PC-9 (cell line): ENCODE measurements at regions not wholly inside any gene's neighbourhood (a gene's known extent, or its start where the extent isn't known, plus 50 kb on each side); places are given as distances from the start of the nearest gene placed in this dataset.

ENCODE experiments used
- BruUV-seq: library from RNA; stranded (reverse); fragments of 400-500 nt; replicated peaks from 2 replicates; lab custom pipeline; 2021; lab: Mats Ljungman, UMichigan
- CTCF ChIA-PET: fragments of 300-600 bp; sonication (Branson Sonifier 250); formaldehyde crosslinking; loops from one replicate; lab custom pipeline; 2022; ENCODE audit warnings: antibody characterized with exemption; lab: Charles Lee
- POLR2A ChIA-PET: fragments of 300-600 bp; sonication (Branson Sonifier 250); formaldehyde crosslinking; loops from one replicate; lab custom pipeline; 2022; ENCODE audit warnings: antibody characterized with exemption; ENCODE audit not compliant: unreplicated experiment; lab: Charles Lee
- DNase-seq, 2 experiments: peaks; one replicate each; pipeline versions ENCODE4 v3.0.0 to v3.0.0-alpha.2; 2015 to 2022; ENCODE audit warnings: mixed read lengths in 1 of 2
- H2AFZ ChIP-seq: fragments of 200-600 bp; sonication (generic); 2 replicates; pipeline ENCODE4 v1.8.1; 2017; ENCODE audit warnings: antibody characterized with exemption
- H3F3A ChIP-seq: fragments of 200-600 bp; sonication (generic); 2 replicates; pipeline ENCODE4 v1.8.1; 2017; ENCODE audit warnings: antibody characterized with exemption, mild to moderate bottlenecking, low read depth; ENCODE audit not compliant: insufficient read depth
- H3K27ac ChIP-seq: fragments of 200-600 bp; sonication (generic); 2 replicates; pipeline ENCODE4 v1.6.1; 2016; ENCODE audit warnings: mixed run types
- H3K27me3 ChIP-seq: fragments of 200-600 bp; sonication (generic); 2 replicates; pipeline ENCODE4 v1.6.1; 2016; ENCODE audit warnings: low read depth, mixed run types; ENCODE audit not compliant: insufficient read depth
- H3K36me3 ChIP-seq: fragments of 200-600 bp; sonication (generic); 2 replicates; pipeline ENCODE4 v1.6.1; 2016; ENCODE audit warnings: low read depth, mixed run types
- H3K4me1 ChIP-seq: fragments of 200-600 bp; sonication (generic); replicated peaks from 2 replicates; pipeline ENCODE4 v1.6.1; 2016; ENCODE audit warnings: mixed run types; ENCODE audit not compliant: insufficient read depth
- H3K4me2 ChIP-seq: fragments of 200-600 bp; sonication (generic); 2 replicates; pipeline ENCODE4 v1.6.1; 2017; ENCODE audit warnings: mixed run types
- H3K4me3 ChIP-seq: fragments of 200-600 bp; sonication (generic); 2 replicates; pipeline ENCODE4 v1.6.1; 2016; ENCODE audit warnings: mixed run types
- H3K79me2 ChIP-seq: fragments of 200-600 bp; sonication (generic); 2 replicates; pipeline ENCODE4 v1.6.1; 2017; ENCODE audit warnings: low read depth, mixed run types
- H3K9me2 ChIP-seq: fragments of 200-600 bp; sonication (generic); 2 replicates; pipeline ENCODE4 v1.8.1; 2017; ENCODE audit warnings: mild to moderate bottlenecking; ENCODE audit not compliant: insufficient read depth
- H3K9me3 ChIP-seq: fragments of 200-600 bp; sonication (generic); 2 replicates; pipeline ENCODE4 v1.8.1; 2016; ENCODE audit warnings: low read depth; ENCODE audit not compliant: insufficient read depth
- H4K20me1 ChIP-seq: fragments of 200-600 bp; sonication (generic); 2 replicates; pipeline ENCODE4 v1.8.1; 2017; ENCODE audit not compliant: insufficient read depth
- EZH2 ChIP-seq: fragments of 200-600 bp; sonication (generic); IDR thresholded peaks from 2 replicates; pipeline ENCODE4 v1.8.0; 2017; ENCODE audit warnings: antibody characterized with exemption, low read depth
- intact Hi-C: fragments of 100-400 bp; cut with micrococcal nuclease; formaldehyde crosslinking; loops from one replicate; pipeline ENCODE4 v1.10.0; 2022; ENCODE audit not compliant: unreplicated experiment
- TF ChIP-seq, protein P1 (sequence below): fragments of 200-600 bp; sonication (generic); conservative IDR thresholded peaks from 2 replicates; pipeline ENCODE4 v1.6.1; 2017; ENCODE audit warnings: mixed run types, antibody characterized with exemption, mild to moderate bottlenecking, moderate library complexity

DNA sequence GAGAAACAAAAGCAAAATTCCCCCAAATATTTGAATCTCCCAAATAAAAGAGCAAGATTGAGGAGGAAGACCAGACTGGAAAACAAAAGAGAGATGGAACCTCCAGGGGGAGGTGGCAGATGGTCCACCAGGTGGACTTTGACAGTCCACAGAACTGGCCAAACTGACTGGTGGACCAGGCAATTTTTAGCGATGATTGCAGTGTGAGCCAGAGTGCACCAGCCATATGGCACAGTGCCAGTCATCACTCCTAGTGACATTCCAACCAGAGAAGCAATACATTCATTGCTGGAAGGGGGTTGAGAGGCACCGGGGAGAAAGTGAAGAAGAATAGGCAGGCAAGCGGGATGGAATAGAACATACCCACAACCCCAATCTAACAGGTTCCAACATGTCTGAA lies 182.9 kb downstream of the EXOC5 start:
- intact Hi-C loops, result no loop called here

DNA sequence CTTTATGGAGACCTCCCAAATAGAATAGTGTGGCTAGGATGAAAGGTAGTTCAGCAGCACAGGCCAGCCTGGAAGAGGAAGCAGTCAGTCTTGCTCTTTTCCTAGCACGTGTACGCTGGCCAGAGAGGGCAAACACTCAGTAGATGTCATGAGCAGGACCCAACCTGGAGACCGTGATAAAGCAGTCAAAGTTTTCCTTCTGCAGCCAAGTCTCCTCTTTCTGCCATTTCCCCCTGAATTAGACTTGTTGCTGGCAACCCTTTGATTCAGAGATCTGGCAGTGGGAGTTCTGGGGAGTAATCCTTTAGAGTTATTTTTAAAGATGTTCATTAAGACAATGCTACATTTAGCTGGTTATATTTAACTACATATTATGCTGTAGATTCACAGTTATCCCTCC lies 183.7 kb downstream of the EXOC5 start:
- H3K4me3 ChIP-seq, result no peak overlapping the region
- no peaks in the 10 kb centered on the region for H3K36me3 ChIP-seq
- no peaks in the 10 kb centered on the region for H4K20me1 ChIP-seq
- TF ChIP-seq, protein P1, sequence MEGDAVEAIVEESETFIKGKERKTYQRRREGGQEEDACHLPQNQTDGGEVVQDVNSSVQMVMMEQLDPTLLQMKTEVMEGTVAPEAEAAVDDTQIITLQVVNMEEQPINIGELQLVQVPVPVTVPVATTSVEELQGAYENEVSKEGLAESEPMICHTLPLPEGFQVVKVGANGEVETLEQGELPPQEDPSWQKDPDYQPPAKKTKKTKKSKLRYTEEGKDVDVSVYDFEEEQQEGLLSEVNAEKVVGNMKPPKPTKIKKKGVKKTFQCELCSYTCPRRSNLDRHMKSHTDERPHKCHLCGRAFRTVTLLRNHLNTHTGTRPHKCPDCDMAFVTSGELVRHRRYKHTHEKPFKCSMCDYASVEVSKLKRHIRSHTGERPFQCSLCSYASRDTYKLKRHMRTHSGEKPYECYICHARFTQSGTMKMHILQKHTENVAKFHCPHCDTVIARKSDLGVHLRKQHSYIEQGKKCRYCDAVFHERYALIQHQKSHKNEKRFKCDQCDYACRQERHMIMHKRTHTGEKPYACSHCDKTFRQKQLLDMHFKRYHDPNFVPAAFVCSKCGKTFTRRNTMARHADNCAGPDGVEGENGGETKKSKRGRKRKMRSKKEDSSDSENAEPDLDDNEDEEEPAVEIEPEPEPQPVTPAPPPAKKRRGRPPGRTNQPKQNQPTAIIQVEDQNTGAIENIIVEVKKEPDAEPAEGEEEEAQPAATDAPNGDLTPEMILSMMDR, result no peak
- no peak for TF ChIP-seq EZH2
- H3K27ac ChIP-seq, result no peak overlapping the region
- no peak for DNase-seq
- no peaks in the 10 kb centered on the region for H3K27me3 ChIP-seq
- BruUV-seq, result no TSS peak
- no peak overlapping the region for H2AFZ ChIP-seq
- no peaks in the 10 kb centered on the region for H3K9me2 ChIP-seq
- H3K79me2 ChIP-seq, result no peaks in the 10 kb centered on the region
- peaks cover 8% of the 10 kb centered on the region; the same call in 1 of the 2 replicates for H3F3A ChIP-seq
- ChIA-PET POLR2A (no interaction called here), CTCF (no interaction called here)
- peaks cover 5% of the 10 kb centered on the region; the same call in 1 of the 2 replicates for H3K4me1 ChIP-seq
- no peak overlapping the region for H3K4me2 ChIP-seq
- intact Hi-C loops, result no loop called here
- H3K9me3 ChIP-seq, result peaks cover 7% of the 10 kb centered on the region; the same call in 1 of the 2 replicates

More for the DNA sequence above, 182.9 kb downstream of the EXOC5 start:
- no TSS peak for BruUV-seq
- no peak for DNase-seq
- TF ChIP-seq, protein P1, result no peak
- TF ChIP-seq EZH2, result no peak
- POLR2A ChIA-PET, result no interaction called here
- Histone ChIP-seq H3K27me3 (no peaks in the 10 kb centered on the region), H3K4me1 (peaks cover 7% of the 10 kb centered on the region; the same call in 1 of the 2 replicates), H4K20me1 (no peaks in the 10 kb centered on the region), H3K4me2 (no peak overlapping the region), H3K4me3 (no peak overlapping the region), H3K27ac (no peak overlapping the region), H3K79me2 (no peaks in the 10 kb centered on the region), H2AFZ (no peak overlapping the region), H3K36me3 (no peaks in the 10 kb centered on the region), H3K9me2 (no peaks in the 10 kb centered on the region), H3K9me3 (peaks cover 7% of the 10 kb centered on the region; the same call in 1 of the 2 replicates), H3F3A (peaks cover 11% of the 10 kb centered on the region; the same call in 1 of the 2 replicates)
- CTCF ChIA-PET, result no interaction called here

DNA sequence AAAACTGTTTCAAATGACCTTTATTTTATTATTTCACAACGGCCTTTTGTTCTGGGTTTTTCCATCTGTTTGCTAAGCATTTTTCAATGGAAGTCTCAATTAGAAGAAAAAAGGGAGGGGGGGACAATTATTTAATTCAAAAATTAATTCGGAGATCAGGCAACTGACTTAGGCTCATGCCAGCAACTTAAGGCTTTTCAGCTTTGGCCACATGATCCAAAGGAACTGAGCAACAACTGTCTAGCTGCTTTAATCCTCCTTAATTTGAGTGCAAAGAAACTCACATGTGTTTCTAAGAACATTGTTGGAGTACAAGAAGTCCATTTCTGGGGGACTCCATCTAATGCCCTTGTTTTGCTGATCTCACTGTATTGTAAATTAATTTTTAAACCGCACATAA lies 188.0 kb downstream of the EXOC5 start:
- TF ChIP-seq, protein P1, result no peak
- no peak for TF ChIP-seq EZH2
- no peaks in the 10 kb centered on the region for H3K79me2 ChIP-seq
- H3K27me3 ChIP-seq, result no peaks in the 10 kb centered on the region
- H3K9me2 ChIP-seq, result no peaks in the 10 kb centered on the region
- H4K20me1 ChIP-seq, result no peaks in the 10 kb centered on the region
- CTCF ChIA-PET, result no interaction called here
- H2AFZ ChIP-seq, result no peak overlapping the region
- POLR2A ChIA-PET, result no interaction called here
- H3K4me2 ChIP-seq, result no peak overlapping the region
- H3K9me3 ChIP-seq, result no peaks in the 10 kb centered on the region
- intact Hi-C loops, result no loop called here
- no peaks in the 10 kb centered on the region for H3K4me1 ChIP-seq
- H3K36me3 ChIP-seq, result no peaks in the 10 kb centered on the region
- no TSS peak for BruUV-seq
- H3K27ac ChIP-seq, result no peak overlapping the region
- no peaks in the 10 kb centered on the region for H3F3A ChIP-seq
- H3K4me3 ChIP-seq, result no peak overlapping the region
- no peak for DNase-seq
